H1 (cell line): ENCODE measurements at regions not wholly inside any gene's neighbourhood (a gene's known extent, or its start where the extent isn't known, plus 50 kb on each side); places are given as distances from the start of the nearest gene placed in this dataset.

Source experiments
- CTCF ChIA-PET: fragments of 300-600 bp; sonication (Branson Sonifier 250); formaldehyde crosslinking; loops from one replicate; lab custom pipeline; 2021; ENCODE audit not compliant: partially characterized antibody; lab: Charles Lee
- POLR2A ChIA-PET: fragments of 300-600 bp; sonication (Branson Sonifier 250); formaldehyde crosslinking; loops from one replicate; lab custom pipeline; 2021; ENCODE audit warnings: inconsistent platforms; ENCODE audit not compliant: partially characterized antibody; lab: Charles Lee
- DNase-seq, 2 experiments: peaks; one replicate each; pipeline versions ENCODE4 v3.0.0 to v3.0.0-alpha.2; 2010 to 2022; ENCODE audit warnings: low spot score in 2 of 2, low read depth in 1 of 2, mixed read lengths in 1 of 2
- FAIRE-seq: peaks from 2 replicates; lab custom pipeline; 2011; peaks lifted over from hg19 to GRCh38; lab: Jason Lieb, UNC
- H2AFZ ChIP-seq: 2 replicates; pipeline ENCODE4 v1.8.1; 2012; ENCODE audit warnings: low read length, inconsistent platforms
- H2AK5ac ChIP-seq: 2 replicates; pipeline ENCODE4 v1.6.1; 2013; ENCODE audit warnings: low read depth, low read length
- H2BK120ac ChIP-seq: replicated peaks from 2 replicates; pipeline ENCODE3; 2013; ENCODE audit warnings: low read depth, low read length, inconsistent platforms
- H2BK12ac ChIP-seq: 2 replicates; pipeline ENCODE4 v1.6.1; 2013; ENCODE audit warnings: low read depth, low read length
- H2BK15ac ChIP-seq: 2 replicates; pipeline ENCODE4 v1.6.1; 2013; ENCODE audit warnings: low read length
- H2BK20ac ChIP-seq: 2 replicates; pipeline ENCODE4 v1.6.1; 2013; ENCODE audit warnings: low read length
- H2BK5ac ChIP-seq: 2 replicates; pipeline ENCODE4 v1.6.1; 2013; ENCODE audit warnings: low read depth, low read length
- H3K14ac ChIP-seq: 2 replicates; pipeline ENCODE4 v1.6.1; 2013; ENCODE audit warnings: inconsistent platforms; ENCODE audit not compliant: insufficient read length
- H3K18ac ChIP-seq: 2 replicates; pipeline ENCODE4 v1.6.1; 2013; ENCODE audit warnings: low read length; ENCODE audit errors: extremely low read depth
- H3K23ac ChIP-seq: 2 replicates; pipeline ENCODE4 v1.6.1; 2013; ENCODE audit warnings: inconsistent platforms; ENCODE audit not compliant: insufficient read length
- H3K23me2 ChIP-seq: 2 replicates; pipeline ENCODE4 v1.6.1; 2013; ENCODE audit warnings: low read depth, low read length
- H3K27ac ChIP-seq: 2 replicates; pipeline ENCODE4 v1.6.1; 2011; ENCODE audit warnings: low read depth, low read length, inconsistent platforms
- H3K27me3 ChIP-seq, 4 experiments: replicated peaks in 1 of 4; 1 replicate in 1 of 4; 2 replicates in 3 of 4; pipeline versions ENCODE4 v1.6.1 to v1.8.1; 2011 to 2013; ENCODE audit warnings: low read length in 3 of 4, mild to moderate bottlenecking in 3 of 4, inconsistent platforms in 2 of 4, mixed read lengths in 2 of 4, moderate library complexity in 1 of 4; ENCODE audit not compliant: control insufficient read depth in 3 of 4, insufficient read depth in 3 of 4; ENCODE audit errors: extremely low read depth in 1 of 4
- H3K36me3 ChIP-seq, 4 experiments: 2 replicates each; pipeline versions ENCODE4 v1.6.1 to v1.8.1; 2011 to 2013; ENCODE audit warnings: mild to moderate bottlenecking in 4 of 4, low read length in 3 of 4, moderate library complexity in 2 of 4, control low read depth in 1 of 4, inconsistent platforms in 1 of 4; ENCODE audit not compliant: insufficient read depth in 4 of 4, control insufficient read depth in 2 of 4
- H3K4ac ChIP-seq: replicated peaks from 2 replicates; pipeline ENCODE3; 2013; ENCODE audit warnings: low read length, low read depth, mixed read lengths, inconsistent platforms; ENCODE audit not compliant: insufficient read length
- H3K4me1 ChIP-seq, 4 experiments: replicated peaks in 1 of 4; 1 replicate in 1 of 4; 2 replicates in 3 of 4; pipeline versions ENCODE4 v1.6.1 to v1.8.1; 2011 to 2013; ENCODE audit warnings: low read length in 3 of 4, inconsistent platforms in 2 of 4, mixed read lengths in 1 of 4; ENCODE audit not compliant: insufficient read depth in 4 of 4, control insufficient read depth in 3 of 4
- H3K4me2 ChIP-seq, 2 experiments: 2 replicates each; pipeline versions ENCODE4 v1.6.1 to v1.8.1; 2011 to 2013; ENCODE audit warnings: low read depth in 2 of 2, low read length in 2 of 2, control low read depth in 1 of 2, inconsistent platforms in 1 of 2, mild to moderate bottlenecking in 1 of 2; ENCODE audit not compliant: insufficient read depth in 1 of 2
- H3K4me3 ChIP-seq, 4 experiments: fragments of 200-600, 300-600 bp in 1 of 4; sonication (generic), shearing (Covaris generic), sonication (Bioruptor Twin) in 1 of 4; 2 replicates each; pipeline versions ENCODE4 v1.5.1 to v1.8.1; 2011 to 2016; ENCODE audit warnings: low read length in 4 of 4, low read depth in 3 of 4, control low read depth in 2 of 4, inconsistent platforms in 2 of 4, mild to moderate bottlenecking in 2 of 4, mixed read lengths in 1 of 4, moderate library complexity in 1 of 4; ENCODE audit not compliant: insufficient read depth in 2 of 4; ENCODE audit errors: extremely low read depth in 1 of 4
- H3K56ac ChIP-seq: replicated peaks from 2 replicates; pipeline ENCODE3; 2013; ENCODE audit warnings: low read depth, mild to moderate bottlenecking, mixed read lengths, low read length, inconsistent platforms; ENCODE audit not compliant: insufficient read length
- H3K79me1 ChIP-seq: 2 replicates; pipeline ENCODE4 v1.6.1; 2013; ENCODE audit warnings: low read depth, low read length, control low read depth
- H3K79me2 ChIP-seq, 2 experiments: 2 replicates each; pipeline versions ENCODE4 v1.6.1 to v1.8.1; 2012 to 2013; ENCODE audit warnings: low read length in 2 of 2, mild to moderate bottlenecking in 2 of 2, inconsistent platforms in 1 of 2; ENCODE audit not compliant: insufficient read depth in 2 of 2, control insufficient read depth in 1 of 2
- H3K9ac ChIP-seq, 4 experiments: replicated peaks in 1 of 4; 1 replicate in 1 of 4; 2 replicates in 3 of 4; pipeline versions ENCODE4 v1.6.1 to v1.8.1; 2011 to 2013; ENCODE audit warnings: low read depth in 3 of 4, low read length in 3 of 4, control low read depth in 2 of 4, mild to moderate bottlenecking in 2 of 4, moderate library complexity in 2 of 4, inconsistent platforms in 1 of 4; ENCODE audit errors: extremely low read depth in 1 of 4
- H3K9me3 ChIP-seq, 2 experiments: 2 replicates each; pipeline versions ENCODE4 v1.6.1 to v1.8.1; 2012 to 2013; ENCODE audit warnings: mild to moderate bottlenecking in 2 of 2, moderate library complexity in 2 of 2, control low read depth in 1 of 2, inconsistent platforms in 1 of 2, low read depth in 1 of 2, low read length in 1 of 2, mixed read lengths in 1 of 2; ENCODE audit not compliant: insufficient read depth in 2 of 2
- H4K20me1 ChIP-seq, 2 experiments: replicated peaks in 1 of 2; 2 replicates each; pipeline versions ENCODE3 to v1.8.1; 2011 to 2013; ENCODE audit warnings: inconsistent platforms in 2 of 2, low read length in 2 of 2, mild to moderate bottlenecking in 1 of 2; ENCODE audit not compliant: insufficient read depth in 2 of 2, control insufficient read depth in 1 of 2
- H4K5ac ChIP-seq: 2 replicates; pipeline ENCODE4 v1.6.1; 2013; ENCODE audit warnings: low read length, low read depth, mixed read lengths, inconsistent platforms; ENCODE audit not compliant: insufficient read length
- H4K8ac ChIP-seq: 2 replicates; pipeline ENCODE4 v1.8.0; 2013; ENCODE audit warnings: mild to moderate bottlenecking, moderate library complexity, low read length, inconsistent platforms; ENCODE audit not compliant: insufficient read depth; ENCODE audit errors: extremely low read depth
- H4K91ac ChIP-seq: replicated peaks from 2 replicates; pipeline ENCODE3; 2013; ENCODE audit warnings: low read length, mixed read lengths, inconsistent platforms; ENCODE audit not compliant: insufficient read length
- BRCA1 ChIP-seq: IDR thresholded peaks from 2 replicates; pipeline ENCODE4 v1.6.1; 2012; ENCODE audit warnings: low read depth, low read length, improper control_type of control experiment
- EZH2 ChIP-seq: fragments of 200-600 bp; sonication (generic); IDR thresholded peaks from 2 replicates; pipeline ENCODE4 v1.7.1; 2012; ENCODE audit warnings: low read depth, mild to moderate bottlenecking, moderate library complexity, low read length, inconsistent platforms; ENCODE audit not compliant: severe bottlenecking
- HDAC2 ChIP-seq, 2 experiments: fragments of 300-600 bp in 1 of 2; sonication (generic) in 1 of 2; IDR thresholded peaks; 2 replicates each; pipeline ENCODE4 v1.6.1; 2011 to 2012; ENCODE audit warnings: low read depth in 2 of 2, low read length in 2 of 2, mild to moderate bottlenecking in 2 of 2, moderate library complexity in 2 of 2, borderline replicate concordance in 1 of 2, inconsistent platforms in 1 of 2
- KDM5A ChIP-seq: fragments of 200-600 bp; IDR thresholded peaks from 2 replicates; pipeline ENCODE4 v1.7.1; 2012; ENCODE audit warnings: mild to moderate bottlenecking, low read length, inconsistent platforms, mixed read lengths
- RFX5 ChIP-seq: IDR thresholded peaks from 2 replicates; pipeline ENCODE4 v1.6.1; 2011; ENCODE audit warnings: low read depth, low read length, improper control_type of control experiment, borderline replicate concordance
- SP2 ChIP-seq: IDR thresholded peaks from 2 replicates; pipeline ENCODE4 v1.6.1; 2012; ENCODE audit warnings: mild to moderate bottlenecking, low read length, inconsistent platforms
- SP4 ChIP-seq: IDR thresholded peaks from 2 replicates; pipeline ENCODE4 v1.6.1; 2012; ENCODE audit warnings: low read length, inconsistent platforms
- TAF1 ChIP-seq: IDR thresholded peaks from 2 replicates; pipeline ENCODE4 v1.6.1; 2011; ENCODE audit warnings: mild to moderate bottlenecking, low read depth, low read length
- TCF12 ChIP-seq: IDR thresholded peaks from 2 replicates; pipeline ENCODE4 v1.6.1; 2011; ENCODE audit warnings: low read depth, mild to moderate bottlenecking, low read length
- WGBS, 2 experiments: shearing (Covaris generic) in 1 of 2; methylation state at CpG; one replicate each; pipeline versions ENCODE4 v1.1.6 to v1.1.7; 2013 to 2015; ENCODE audit warnings: low lambda C conversion rate in 2 of 2, mixed read lengths in 2 of 2, inconsistent platforms in 1 of 2, low coverage in 1 of 2, missing lambda C conversion rate in 1 of 2; ENCODE audit not compliant: insufficient replicate concordance in 2 of 2, insufficient coverage in 1 of 2, insufficient read length in 1 of 2; ENCODE audit errors: extremely low coverage in 1 of 2, missing lambda C conversion rate in 1 of 2; 5-methylcytosine and 5-hydroxymethylcytosine counted together
- TF ChIP-seq, protein P1 (sequence below): IDR thresholded peaks from 2 replicates; pipeline ENCODE4 v1.6.1; 2011; ENCODE audit warnings: low read depth, mild to moderate bottlenecking, low read length; ENCODE audit not compliant: insufficient read depth

DNA sequence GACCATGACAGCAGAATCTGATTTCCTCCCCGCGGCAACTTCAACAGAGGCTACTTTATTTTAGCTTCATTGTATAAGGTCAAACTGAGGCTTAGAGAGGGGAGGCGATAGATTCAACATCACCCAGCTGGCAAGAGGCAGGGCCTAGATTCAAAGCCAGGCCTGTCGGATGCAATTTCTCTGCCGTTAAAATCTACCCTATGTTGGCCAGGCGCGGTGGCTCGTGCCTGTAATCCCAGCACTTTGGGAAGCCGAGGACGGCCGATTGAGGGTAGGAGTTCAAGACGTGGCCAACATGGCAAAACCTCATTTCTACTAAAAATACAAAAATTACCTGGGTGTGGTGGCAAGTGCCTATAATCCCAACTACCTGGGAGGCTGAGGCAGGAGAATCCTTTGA, 182.2 kb downstream of the BCOR start:
- Histone ChIP-seq H2AK5ac (no peak overlapping the region), H4K20me1 (no peaks in the 10 kb centered on the region), H3K18ac (no peak overlapping the region), H3K4me2 (no peak overlapping the region), H3K23ac (no peak overlapping the region), H3K79me1 (no peaks in the 10 kb centered on the region), H3K4me1 (no peaks in the 10 kb centered on the region), H3K79me2 (no peaks in the 10 kb centered on the region), H3K9me3 (no peaks in the 10 kb centered on the region), H3K4me3 (no peak overlapping the region), H3K23me2 (no peaks in the 10 kb centered on the region), H3K14ac (no peak overlapping the region), H4K8ac (no peak overlapping the region), H2BK5ac (no peak overlapping the region), H3K27me3 (no peaks in the 10 kb centered on the region), H3K27ac (no peak overlapping the region), H4K91ac (no peak overlapping the region), H3K9ac (no peak overlapping the region), H2AFZ (no peak overlapping the region), H2BK20ac (no peak overlapping the region), H2BK120ac (no peak overlapping the region), H3K56ac (no peak overlapping the region), H4K5ac (no peak overlapping the region), H3K4ac (no peak overlapping the region), H3K36me3 (no peaks in the 10 kb centered on the region), H2BK12ac (no peak overlapping the region), H2BK15ac (no peak overlapping the region)
- FAIRE-seq (no peak), DNase-seq (no peak)
- ChIA-PET POLR2A (no interaction called here), CTCF (interaction anchor here (1.3 kb wide), 1 partner anchor 141 kb away, joined by 4 read pairs; no protein-coding TSS in a partner anchor)
- WGBS, 2 experiments = 94% methylated on average over 3 of the region's 12 CpGs; no CpG with 5 or more reads in 1 of the 2 experiments
- TF ChIP-seq BRCA1 = no peak
- no peak for TF ChIP-seq TAF1
- TF ChIP-seq, protein P1, sequence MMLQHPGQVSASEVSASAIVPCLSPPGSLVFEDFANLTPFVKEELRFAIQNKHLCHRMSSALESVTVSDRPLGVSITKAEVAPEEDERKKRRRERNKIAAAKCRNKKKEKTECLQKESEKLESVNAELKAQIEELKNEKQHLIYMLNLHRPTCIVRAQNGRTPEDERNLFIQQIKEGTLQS = no peak
- no peak for TF ChIP-seq EZH2
- no peak for TF ChIP-seq SP4
- TF ChIP-seq KDM5A = no peak
- no peak for TF ChIP-seq TCF12
- no peak for TF ChIP-seq RFX5
- no peak for TF ChIP-seq HDAC2 (IDR thresholded peaks at IDR 0.05; ENCODE audit: borderline replicate concordance in 1 of 2, low read depth in 2 of 2, low read length in 2 of 2)
- no peak for TF ChIP-seq SP2
